SK-N-SH (cell line): ENCODE measurements at regions not wholly inside any gene's neighbourhood (a gene's known extent, or its start where the extent isn't known, plus 50 kb on each side); places are given as distances from the start of the nearest gene placed in this dataset.

Experiments used
- POLR2AphosphoS5 ChIP-seq: IDR thresholded peaks from 2 replicates; pipeline ENCODE4 v1.6.1; 2012; ENCODE audit warnings: low read depth, low read length
- RXRA ChIP-seq: IDR thresholded peaks from 2 replicates; pipeline ENCODE4 v1.4.0; 2012; ENCODE audit warnings: low read depth, mild to moderate bottlenecking, borderline replicate concordance
- TCF12 ChIP-seq: IDR thresholded peaks from 2 replicates; pipeline ENCODE4 v1.4.0; 2012
- TF ChIP-seq, protein P1 (sequence below): fragments of 200-600 bp; sonication (generic); IDR thresholded peaks from 2 replicates; pipeline ENCODE4 v1.6.1; 2017; ENCODE audit warnings: antibody characterized with exemption, mild to moderate bottlenecking, moderate library complexity
- TF ChIP-seq, protein P2 (sequence below): IDR thresholded peaks from 2 replicates; pipeline ENCODE4 v1.4.0; 2012; ENCODE audit warnings: low read depth

DNA sequence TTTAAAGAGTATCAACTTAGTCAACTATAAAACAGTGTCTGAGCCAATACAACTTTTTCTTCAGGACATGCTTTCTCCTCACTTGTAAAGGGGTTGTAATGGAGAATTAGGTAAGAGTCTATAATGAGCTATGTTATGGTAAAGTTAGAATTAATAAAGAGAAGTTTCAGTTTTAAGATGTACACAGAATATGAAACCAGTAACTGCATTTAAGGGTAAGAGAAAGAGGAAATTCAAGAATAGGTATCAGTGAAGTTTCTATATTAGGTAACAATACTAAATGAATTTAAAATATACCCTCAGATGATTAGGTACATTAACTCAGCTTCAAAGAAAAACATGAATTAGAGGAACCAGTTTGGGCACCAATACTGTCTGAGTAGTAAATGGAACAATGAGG is 1444.3 kb upstream of the ADGRB3 start:
- no peak for TF ChIP-seq POLR2AphosphoS5
- no peak for TF ChIP-seq RXRA
- TF ChIP-seq, protein P1, sequence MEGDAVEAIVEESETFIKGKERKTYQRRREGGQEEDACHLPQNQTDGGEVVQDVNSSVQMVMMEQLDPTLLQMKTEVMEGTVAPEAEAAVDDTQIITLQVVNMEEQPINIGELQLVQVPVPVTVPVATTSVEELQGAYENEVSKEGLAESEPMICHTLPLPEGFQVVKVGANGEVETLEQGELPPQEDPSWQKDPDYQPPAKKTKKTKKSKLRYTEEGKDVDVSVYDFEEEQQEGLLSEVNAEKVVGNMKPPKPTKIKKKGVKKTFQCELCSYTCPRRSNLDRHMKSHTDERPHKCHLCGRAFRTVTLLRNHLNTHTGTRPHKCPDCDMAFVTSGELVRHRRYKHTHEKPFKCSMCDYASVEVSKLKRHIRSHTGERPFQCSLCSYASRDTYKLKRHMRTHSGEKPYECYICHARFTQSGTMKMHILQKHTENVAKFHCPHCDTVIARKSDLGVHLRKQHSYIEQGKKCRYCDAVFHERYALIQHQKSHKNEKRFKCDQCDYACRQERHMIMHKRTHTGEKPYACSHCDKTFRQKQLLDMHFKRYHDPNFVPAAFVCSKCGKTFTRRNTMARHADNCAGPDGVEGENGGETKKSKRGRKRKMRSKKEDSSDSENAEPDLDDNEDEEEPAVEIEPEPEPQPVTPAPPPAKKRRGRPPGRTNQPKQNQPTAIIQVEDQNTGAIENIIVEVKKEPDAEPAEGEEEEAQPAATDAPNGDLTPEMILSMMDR, result no peak
- TF ChIP-seq, protein P2, sequence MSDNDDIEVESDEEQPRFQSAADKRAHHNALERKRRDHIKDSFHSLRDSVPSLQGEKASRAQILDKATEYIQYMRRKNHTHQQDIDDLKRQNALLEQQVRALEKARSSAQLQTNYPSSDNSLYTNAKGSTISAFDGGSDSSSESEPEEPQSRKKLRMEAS, result no peak
- TF ChIP-seq TCF12, result no peak
